Aorta (tissue), 5 donors: ENCODE measurements at regions not wholly inside any gene's neighbourhood (a gene's known extent, or its start where the extent isn't known, plus 50 kb on each side); places are given as distances from the start of the nearest gene placed in this dataset.
A peak's percentile ranks its signal among the peaks of the same experiment; 100 is the strongest.

Source experiments
- ATAC-seq: fragments of 200-7000 bp; cut with Tn5 transposase; one replicate; pipeline ENCODE4 v1.9.1; 2022; ENCODE audit warnings: moderate library complexity; ENCODE audit not compliant: low FRiP score
- DNase-seq, 2 donors: peaks; one replicate each; pipeline ENCODE4 v3.0.0-alpha.2; 2020
- H3K27ac ChIP-seq, 2 donors: one replicate each; pipeline ENCODE4 v1.5.1; 2013; ENCODE audit warnings: low read length in 2 of 2, mild to moderate bottlenecking in 2 of 2, moderate library complexity in 2 of 2, control low read depth in 1 of 2, inconsistent platforms in 1 of 2, low read depth in 1 of 2
- H3K27me3 ChIP-seq, 2 donors: one replicate each; pipeline ENCODE4 v1.6.1; 2013; ENCODE audit warnings: control low read depth in 1 of 2, low read length in 1 of 2, mild to moderate bottlenecking in 1 of 2, moderate library complexity in 1 of 2; ENCODE audit not compliant: insufficient read depth in 2 of 2, control insufficient read depth in 1 of 2
- H3K36me3 ChIP-seq, 2 donors: one replicate each; pipeline ENCODE4 v1.6.1; 2013; ENCODE audit warnings: control low read depth in 1 of 2, low read length in 1 of 2, mild to moderate bottlenecking in 1 of 2; ENCODE audit not compliant: insufficient read depth in 2 of 2, control insufficient read depth in 1 of 2
- H3K4me1 ChIP-seq, 2 donors: one replicate each; pipeline ENCODE4 v1.6.1; 2013; ENCODE audit warnings: low read length in 2 of 2, control low read depth in 1 of 2, mild to moderate bottlenecking in 1 of 2, moderate library complexity in 1 of 2; ENCODE audit not compliant: insufficient read depth in 2 of 2, control insufficient read depth in 1 of 2
- H3K4me3 ChIP-seq, 2 donors: one replicate each; pipeline ENCODE4 v1.5.1; 2013; ENCODE audit warnings: low read length in 2 of 2, control low read depth in 1 of 2, mild to moderate bottlenecking in 1 of 2
- H3K9me3 ChIP-seq: one replicate; pipeline ENCODE4 v1.6.1; 2013; ENCODE audit warnings: mild to moderate bottlenecking, low read length; ENCODE audit not compliant: control insufficient read depth
- WGBS, 2 donors: extraction: QIAGEN DNeasy Blood & Tissue Kit; methylation state at CpG; one replicate each; pipeline ENCODE4 v1.1.7; 2013; 5-methylcytosine and 5-hydroxymethylcytosine counted together
- intact Hi-C, 2 donors: fragments of 100-400 bp; cut with DNase I; formaldehyde crosslinking; loops; one replicate each; pipeline versions ENCODE4 v1.14.2 to v1.15.0; 2022
- donor health status: healthy with polysubstance abuse.
- donor health status: Bipolar disorder and iron deficiency.
- donor health status: DM: no; HTN: no; CAD: no.
- donor health status: DM: no; HTN: no; CAD: no.
- donor health status: DM: yes; HTN: yes; CAD: no.

- Histone ChIP-seq H3K9me3 (peaks cover 1% of the 10 kb centered on the region), H3K27ac (no peak overlapping the region), H3K27me3 (no peaks in the 10 kb centered on the region), H3K4me3 (no peak overlapping the region), H3K36me3 (no peaks in the 10 kb centered on the region), H3K4me1 (no peaks in the 10 kb centered on the region)
- WGBS, 2 donors: 54% methylated on average over 1 of the region's 1 CpG
- DNase-seq (no peak), ATAC-seq (no peak)
- intact Hi-C loops: no loop called here
Observed at GRCh38 chr4:130054908-130055307, 959.0 kb downstream of the C4orf33 start.

GRCh38 chr4:130056286-130056685 lies 960.3 kb downstream of the C4orf33 start:
- DNase-seq: no peak
- Histone ChIP-seq H3K27ac (no peak overlapping the region), H3K36me3 (no peaks in the 10 kb centered on the region), H3K4me3 (no peak overlapping the region), H3K9me3 (peaks cover 1% of the 10 kb centered on the region), H3K27me3 (no peaks in the 10 kb centered on the region), H3K4me1 (no peaks in the 10 kb centered on the region)
- WGBS, 2 donors: 87 to 92% methylated on average over 2 of the region's 2 CpGs
- no peak for ATAC-seq
- intact Hi-C loops: no loop called here

- no peak for ATAC-seq
- 81 to 83% methylated on average over 2 of the region's 2 CpGs for WGBS, 2 donors
- intact Hi-C loops: no loop called here
- H3K27ac ChIP-seq: no peak overlapping the region
- no peaks in the 10 kb centered on the region for H3K9me3 ChIP-seq
- H3K36me3 ChIP-seq: no peaks in the 10 kb centered on the region
- H3K27me3 ChIP-seq: no peaks in the 10 kb centered on the region
- DNase-seq: no peak
- no peak overlapping the region for H3K4me3 ChIP-seq
- H3K4me1 ChIP-seq: no peaks in the 10 kb centered on the region
Observed at GRCh38 chr4:130064471-130064870, 968.5 kb downstream of the C4orf33 start.

- Histone ChIP-seq H3K27ac (no peak overlapping the region), H3K36me3 (no peaks in the 10 kb centered on the region), H3K9me3 (no peaks in the 10 kb centered on the region), H3K27me3 (no peaks in the 10 kb centered on the region), H3K4me1 (no peaks in the 10 kb centered on the region), H3K4me3 (no peak overlapping the region)
- ATAC-seq: no peak
- DNase-seq: no peak
- intact Hi-C loops: no loop called here
- 80 to 88% methylated on average over 1 of the region's 1 CpG for WGBS, 2 donors
Observed at GRCh38 chr4:130067419-130067818, 971.5 kb downstream of the C4orf33 start.

- Histone ChIP-seq H3K36me3 (no peaks in the 10 kb centered on the region), H3K4me1 (no peaks in the 10 kb centered on the region), H3K9me3 (no peaks in the 10 kb centered on the region), H3K27me3 (no peaks in the 10 kb centered on the region), H3K27ac (no peak overlapping the region), H3K4me3 (no peak overlapping the region)
- 14 to 22% methylated on average over 1 of the region's 1 CpG for WGBS, 2 donors
- intact Hi-C loops: no loop called here
- DNase-seq (no peak), ATAC-seq (no peak)
Observed at GRCh38 chr4:130068072-130068471, 972.1 kb downstream of the C4orf33 start.

GRCh38 chr4:130071746-130072145 lies 975.8 kb downstream of the C4orf33 start:
- Histone ChIP-seq H3K27me3 (no peaks in the 10 kb centered on the region), H3K27ac (no peak overlapping the region), H3K36me3 (no peaks in the 10 kb centered on the region), H3K4me3 (no peak overlapping the region), H3K4me1 (no peaks in the 10 kb centered on the region), H3K9me3 (no peaks in the 10 kb centered on the region)
- WGBS, 2 donors: 45 to 52% methylated on average over 2 of the region's 2 CpGs
- DNase-seq (no peak), ATAC-seq (no peak)
- intact Hi-C loops: no loop called here

GRCh38 chr4:130073145-130073790 lies 977.3 kb downstream of the C4orf33 start:
- H3K9me3 ChIP-seq: no peaks in the 10 kb centered on the region
- ATAC-seq: no peak
- 65 to 75% methylated on average over 3 of the region's 3 CpGs for WGBS, 2 donors

GRCh38 chr4:130074096-130074495 lies 978.1 kb downstream of the C4orf33 start:
- 83 to 87% methylated on average over 5 of the region's 5 CpGs for WGBS, 2 donors

More at GRCh38 chr4:130073145-130073790, 977.3 kb downstream of the C4orf33 start:
- H3K4me1 ChIP-seq: no peaks in the 10 kb centered on the region
- no peak overlapping the region for H3K4me3 ChIP-seq
- DNase-seq: no peak
- no peaks in the 10 kb centered on the region for H3K36me3 ChIP-seq
- intact Hi-C loops: no loop called here
- H3K27me3 ChIP-seq: no peaks in the 10 kb centered on the region
- no peak overlapping the region for H3K27ac ChIP-seq

GRCh38 chr4:130077275-130077674 lies 981.3 kb downstream of the C4orf33 start:
- H3K36me3 ChIP-seq: no peaks in the 10 kb centered on the region
- 3 to 10% methylated on average over 1 of the region's 1 CpG for WGBS, 2 donors

More at GRCh38 chr4:130074096-130074495, 978.1 kb downstream of the C4orf33 start:
- Histone ChIP-seq H3K4me3 (no peak overlapping the region), H3K36me3 (no peaks in the 10 kb centered on the region), H3K27me3 (no peaks in the 10 kb centered on the region), H3K27ac (no peak overlapping the region), H3K9me3 (no peaks in the 10 kb centered on the region), H3K4me1 (no peaks in the 10 kb centered on the region)
- ATAC-seq (no peak), DNase-seq (peak in 1 of 2 donors; percentile 65)
- intact Hi-C loops: no loop called here

More at GRCh38 chr4:130077275-130077674, 981.3 kb downstream of the C4orf33 start:
- Histone ChIP-seq H3K4me1 (no peaks in the 10 kb centered on the region), H3K27me3 (no peaks in the 10 kb centered on the region), H3K9me3 (no peaks in the 10 kb centered on the region), H3K4me3 (no peak overlapping the region), H3K27ac (no peak overlapping the region)
- ATAC-seq (no peak), DNase-seq (no peak)
- intact Hi-C loops: no loop called here
